ENCODE measurements at regions not wholly inside any gene's neighbourhood (a gene's known extent, or its start where the extent isn't known, plus 50 kb on each side); places are given as distances from the start of the nearest gene placed in this dataset.

- TF ChIP-seq CTCF (IDR thresholded peaks at IDR 0.05) (no peak), POLR2AphosphoS5 (IDR thresholded peaks at IDR 0.05; ENCODE audit: low read depth, low read length) (no peak), TCF7L2 (IDR thresholded peaks at IDR 0.05; ENCODE audit: low read depth, low read length) (no peak), REST (IDR thresholded peaks at IDR 0.05; ENCODE audit: insufficient read depth in 1 of 2, low read depth in 2 of 2, low read length in 1 of 2) (no peak), SIN3A (IDR thresholded peaks at IDR 0.05; ENCODE audit: borderline replicate concordance, insufficient read depth, low read depth, low read length) (no peak)
- DNase-seq (ENCODE audit: low read depth, low spot score) = no peak
- Histone ChIP-seq H3K4me3 (ENCODE audit: low read depth in 2 of 2, low read length in 2 of 2) (no peak overlapping the region), H3K4me1 (ENCODE audit: control insufficient read depth, insufficient read depth, low read length) (no peaks in the 10 kb centered on the region), H3K27me3 (ENCODE audit: control insufficient read depth, insufficient read depth, low read length) (no peaks in the 10 kb centered on the region), H3K36me3 (ENCODE audit: control insufficient read depth, insufficient read depth, low read length) (no peaks in the 10 kb centered on the region), H3K27ac (ENCODE audit: low read length) (no peak overlapping the region), H3K9me3 (ENCODE audit: control insufficient read depth, insufficient read depth, low read depth, low read length) (no peaks in the 10 kb centered on the region)
- in situ Hi-C loops (cut with HindIII; ENCODE audit: low pct_unique_long_range_greater_than_20kb, low sequenced_read_pairs) = no loop called here
- BruUV-seq (replicated peaks) = no TSS peak
- ATAC-seq = no peak
- ChIA-PET POLR2A (no interaction called here), CTCF (no interaction called here)
- intact Hi-C loops (cut with micrococcal nuclease; ENCODE audit: unreplicated experiment) = no loop called here
Measured at GRCh38 chr16:76800196-76800595, 390.8 kb upstream of the MON1B start.

- no peaks in the 10 kb centered on the region for H3K36me3 ChIP-seq (ENCODE audit: control insufficient read depth, insufficient read depth, low read length)
- no peak overlapping the region for H3K4me3 ChIP-seq (ENCODE audit: low read depth in 2 of 2, low read length in 2 of 2)
- no peaks in the 10 kb centered on the region for H3K9me3 ChIP-seq (ENCODE audit: control insufficient read depth, insufficient read depth, low read depth, low read length)
- H3K4me1 ChIP-seq (ENCODE audit: control insufficient read depth, insufficient read depth, low read length) = no peaks in the 10 kb centered on the region
- no peaks in the 10 kb centered on the region for H3K27me3 ChIP-seq (ENCODE audit: control insufficient read depth, insufficient read depth, low read length)
- in situ Hi-C loops (cut with HindIII; ENCODE audit: low pct_unique_long_range_greater_than_20kb, low sequenced_read_pairs) (no loop called here), intact Hi-C loops (cut with micrococcal nuclease; ENCODE audit: unreplicated experiment) (no loop called here)
- ATAC-seq (no peak), DNase-seq (ENCODE audit: low read depth, low spot score) (no peak)
- ChIA-PET CTCF (no interaction called here), POLR2A (interaction anchor here (0.7 kb wide), 1 partner anchor 239 kb away, joined by 3 read pairs; no protein-coding TSS in a partner anchor)
- TF ChIP-seq SIN3A (IDR thresholded peaks at IDR 0.05; ENCODE audit: borderline replicate concordance, insufficient read depth, low read depth, low read length) = no peak
- TF ChIP-seq TCF7L2 (IDR thresholded peaks at IDR 0.05; ENCODE audit: low read depth, low read length) = no peak
- no peak for TF ChIP-seq POLR2AphosphoS5 (IDR thresholded peaks at IDR 0.05; ENCODE audit: low read depth, low read length)
- H3K27ac ChIP-seq (ENCODE audit: low read length) = no peak overlapping the region
- no TSS peak for BruUV-seq (replicated peaks)
Measured at GRCh38 chr16:76801357-76801756, 389.6 kb upstream of the MON1B start.

- intact Hi-C loops (cut with micrococcal nuclease; ENCODE audit: unreplicated experiment) = no loop called here
- Histone ChIP-seq H3K27ac (ENCODE audit: low read length) (no peak overlapping the region), H3K27me3 (ENCODE audit: control insufficient read depth, insufficient read depth, low read length) (no peaks in the 10 kb centered on the region), H3K4me1 (ENCODE audit: control insufficient read depth, insufficient read depth, low read length) (no peaks in the 10 kb centered on the region), H3K4me3 (ENCODE audit: low read depth in 2 of 2, low read length in 2 of 2) (no peak overlapping the region), H3K9me3 (ENCODE audit: control insufficient read depth, insufficient read depth, low read depth, low read length) (no peaks in the 10 kb centered on the region), H3K36me3 (ENCODE audit: control insufficient read depth, insufficient read depth, low read length) (no peaks in the 10 kb centered on the region)
- ChIA-PET CTCF (no interaction called here), POLR2A (no interaction called here)
- ATAC-seq (no peak), DNase-seq (ENCODE audit: low read depth, low spot score) (no peak)
- BruUV-seq (replicated peaks) = no TSS peak
- in situ Hi-C loops (cut with HindIII; ENCODE audit: low pct_unique_long_range_greater_than_20kb, low sequenced_read_pairs) = no loop called here
- TF ChIP-seq POLR2AphosphoS5 (IDR thresholded peaks at IDR 0.05; ENCODE audit: low read depth, low read length) (no peak), REST (IDR thresholded peaks at IDR 0.05; ENCODE audit: insufficient read depth in 1 of 2, low read depth in 2 of 2, low read length in 1 of 2) (no peak), TCF7L2 (IDR thresholded peaks at IDR 0.05; ENCODE audit: low read depth, low read length) (no peak), SIN3A (IDR thresholded peaks at IDR 0.05; ENCODE audit: borderline replicate concordance, insufficient read depth, low read depth, low read length) (no peak), CTCF (IDR thresholded peaks at IDR 0.05) (no peak)
Measured at GRCh38 chr16:76816475-76816874, 374.5 kb upstream of the MON1B start.
